ENCODE measurements at regions not wholly inside any gene's neighbourhood (a gene's known extent, or its start where the extent isn't known, plus 50 kb on each side); places are given as distances from the start of the nearest gene placed in this dataset.

DNA sequence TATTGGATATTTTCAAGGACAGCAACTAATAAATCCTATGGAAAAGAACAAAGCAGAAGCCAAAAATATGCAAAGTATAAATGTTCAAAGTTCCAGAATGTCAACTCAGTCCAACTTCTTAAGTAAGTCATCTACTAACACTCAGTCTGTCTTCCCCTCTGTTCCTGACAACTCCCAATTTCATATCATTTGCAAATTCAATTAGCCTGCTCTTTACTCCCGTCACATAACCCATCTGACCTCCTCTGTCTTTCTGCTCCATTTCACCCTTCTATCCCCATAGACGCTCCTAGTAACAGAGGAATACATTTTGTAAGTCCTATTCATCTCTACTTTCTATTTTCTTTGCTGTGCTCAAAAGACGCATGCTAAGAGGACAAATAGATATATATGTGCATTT lies 659.8 kb upstream of the MEF2C start:
- Histone ChIP-seq H2AFZ (ENCODE audit: low read depth, low read length) (no peak overlapping the region), H3K4me2 (ENCODE audit: low read length) (no peak overlapping the region)

DNA sequence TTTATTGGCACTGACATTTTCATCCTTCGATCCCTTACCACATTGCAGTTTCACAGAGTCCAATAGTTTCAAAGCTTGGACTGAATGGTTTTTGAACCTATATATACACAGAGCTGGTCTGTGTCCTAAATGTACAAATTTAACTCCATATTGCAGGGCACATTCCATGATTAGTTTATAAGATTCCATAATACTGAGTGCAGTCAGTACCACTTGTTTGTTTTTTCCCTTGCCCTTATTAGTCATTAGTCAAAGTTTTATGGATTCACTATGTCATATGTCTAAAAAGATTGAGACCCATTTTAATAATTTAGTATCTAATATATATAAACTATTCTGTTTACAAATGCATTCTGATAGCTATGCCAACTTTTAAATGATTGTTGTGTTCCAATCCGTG lies 654.8 kb upstream of the MEF2C start:
- Histone ChIP-seq H3K79me2 (replicated peaks; ENCODE audit: insufficient read depth, low read length) (no peaks in the 10 kb centered on the region), H3K4me3 (ENCODE audit: low read length) (no peak overlapping the region), H3K27me3 (ENCODE audit: insufficient read depth, low read depth, low read length) (no peaks in the 10 kb centered on the region), H3K4me2 (ENCODE audit: low read length) (no peak overlapping the region), H3K36me3 (ENCODE audit: insufficient read depth, low read length) (no peaks in the 10 kb centered on the region), H2AFZ (ENCODE audit: low read depth, low read length) (no peak overlapping the region), H3K9me3 (ENCODE audit: low read length) (no peaks in the 10 kb centered on the region), H3K9me2 (ENCODE audit: insufficient read depth, low read length) (no peaks in the 10 kb centered on the region), H4K20me1 (ENCODE audit: insufficient read depth) (no peaks in the 10 kb centered on the region), H3F3A (ENCODE audit: insufficient read depth, low read length, poor library complexity, severe bottlenecking) (no peaks in the 10 kb centered on the region), H3K9ac (ENCODE audit: low read length) (no peak overlapping the region), H3K27ac (ENCODE audit: low read length) (no peak overlapping the region)
- TF ChIP-seq MXI1 (conservative IDR thresholded peaks at IDR 0.05; ENCODE audit: poor library complexity, severe bottlenecking): no peak
- no peak for TF ChIP-seq TAF1 (IDR thresholded peaks at IDR 0.05; ENCODE audit: low read depth)
- TF ChIP-seq, protein P1, sequence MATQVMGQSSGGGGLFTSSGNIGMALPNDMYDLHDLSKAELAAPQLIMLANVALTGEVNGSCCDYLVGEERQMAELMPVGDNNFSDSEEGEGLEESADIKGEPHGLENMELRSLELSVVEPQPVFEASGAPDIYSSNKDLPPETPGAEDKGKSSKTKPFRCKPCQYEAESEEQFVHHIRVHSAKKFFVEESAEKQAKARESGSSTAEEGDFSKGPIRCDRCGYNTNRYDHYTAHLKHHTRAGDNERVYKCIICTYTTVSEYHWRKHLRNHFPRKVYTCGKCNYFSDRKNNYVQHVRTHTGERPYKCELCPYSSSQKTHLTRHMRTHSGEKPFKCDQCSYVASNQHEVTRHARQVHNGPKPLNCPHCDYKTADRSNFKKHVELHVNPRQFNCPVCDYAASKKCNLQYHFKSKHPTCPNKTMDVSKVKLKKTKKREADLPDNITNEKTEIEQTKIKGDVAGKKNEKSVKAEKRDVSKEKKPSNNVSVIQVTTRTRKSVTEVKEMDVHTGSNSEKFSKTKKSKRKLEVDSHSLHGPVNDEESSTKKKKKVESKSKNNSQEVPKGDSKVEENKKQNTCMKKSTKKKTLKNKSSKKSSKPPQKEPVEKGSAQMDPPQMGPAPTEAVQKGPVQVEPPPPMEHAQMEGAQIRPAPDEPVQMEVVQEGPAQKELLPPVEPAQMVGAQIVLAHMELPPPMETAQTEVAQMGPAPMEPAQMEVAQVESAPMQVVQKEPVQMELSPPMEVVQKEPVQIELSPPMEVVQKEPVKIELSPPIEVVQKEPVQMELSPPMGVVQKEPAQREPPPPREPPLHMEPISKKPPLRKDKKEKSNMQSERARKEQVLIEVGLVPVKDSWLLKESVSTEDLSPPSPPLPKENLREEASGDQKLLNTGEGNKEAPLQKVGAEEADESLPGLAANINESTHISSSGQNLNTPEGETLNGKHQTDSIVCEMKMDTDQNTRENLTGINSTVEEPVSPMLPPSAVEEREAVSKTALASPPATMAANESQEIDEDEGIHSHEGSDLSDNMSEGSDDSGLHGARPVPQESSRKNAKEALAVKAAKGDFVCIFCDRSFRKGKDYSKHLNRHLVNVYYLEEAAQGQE (IDR thresholded peaks at IDR 0.05; ENCODE audit: borderline replicate concordance): no peak
- no peak for TF ChIP-seq EP300 (conservative IDR thresholded peaks at IDR 0.05; ENCODE audit: poor library complexity, severe bottlenecking)
- TF ChIP-seq RAD21 (conservative IDR thresholded peaks at IDR 0.05): no peak
- TF ChIP-seq EZH2 (IDR thresholded peaks at IDR 0.05; ENCODE audit: borderline replicate concordance, insufficient read depth, low read length, poor library complexity, severe bottlenecking): no peak
- TF ChIP-seq, protein P2, sequence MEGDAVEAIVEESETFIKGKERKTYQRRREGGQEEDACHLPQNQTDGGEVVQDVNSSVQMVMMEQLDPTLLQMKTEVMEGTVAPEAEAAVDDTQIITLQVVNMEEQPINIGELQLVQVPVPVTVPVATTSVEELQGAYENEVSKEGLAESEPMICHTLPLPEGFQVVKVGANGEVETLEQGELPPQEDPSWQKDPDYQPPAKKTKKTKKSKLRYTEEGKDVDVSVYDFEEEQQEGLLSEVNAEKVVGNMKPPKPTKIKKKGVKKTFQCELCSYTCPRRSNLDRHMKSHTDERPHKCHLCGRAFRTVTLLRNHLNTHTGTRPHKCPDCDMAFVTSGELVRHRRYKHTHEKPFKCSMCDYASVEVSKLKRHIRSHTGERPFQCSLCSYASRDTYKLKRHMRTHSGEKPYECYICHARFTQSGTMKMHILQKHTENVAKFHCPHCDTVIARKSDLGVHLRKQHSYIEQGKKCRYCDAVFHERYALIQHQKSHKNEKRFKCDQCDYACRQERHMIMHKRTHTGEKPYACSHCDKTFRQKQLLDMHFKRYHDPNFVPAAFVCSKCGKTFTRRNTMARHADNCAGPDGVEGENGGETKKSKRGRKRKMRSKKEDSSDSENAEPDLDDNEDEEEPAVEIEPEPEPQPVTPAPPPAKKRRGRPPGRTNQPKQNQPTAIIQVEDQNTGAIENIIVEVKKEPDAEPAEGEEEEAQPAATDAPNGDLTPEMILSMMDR (IDR thresholded peaks at IDR 0.05; ENCODE audit: poor library complexity, severe bottlenecking): no peak
- no peak for TF ChIP-seq POLR2AphosphoS5 (IDR thresholded peaks at IDR 0.05)
- no peak for TF ChIP-seq SMC3 (conservative IDR thresholded peaks at IDR 0.05; ENCODE audit: poor library complexity)

More for the DNA sequence above, 659.8 kb upstream of the MEF2C start:
- no peaks in the 10 kb centered on the region for H3K9me2 ChIP-seq (ENCODE audit: insufficient read depth, low read length)
- no peaks in the 10 kb centered on the region for H3K27me3 ChIP-seq (ENCODE audit: insufficient read depth, low read depth, low read length)
- no peak overlapping the region for H3K9ac ChIP-seq (ENCODE audit: low read length)
- no peaks in the 10 kb centered on the region for H3F3A ChIP-seq (ENCODE audit: insufficient read depth, low read length, poor library complexity, severe bottlenecking)
- no peaks in the 10 kb centered on the region for H3K79me2 ChIP-seq (replicated peaks; ENCODE audit: insufficient read depth, low read length)
- TF ChIP-seq MXI1 (conservative IDR thresholded peaks at IDR 0.05; ENCODE audit: poor library complexity, severe bottlenecking) (no peak), EP300 (conservative IDR thresholded peaks at IDR 0.05; ENCODE audit: poor library complexity, severe bottlenecking) (no peak), SMC3 (conservative IDR thresholded peaks at IDR 0.05; ENCODE audit: poor library complexity) (no peak), EZH2 (IDR thresholded peaks at IDR 0.05; ENCODE audit: borderline replicate concordance, insufficient read depth, low read length, poor library complexity, severe bottlenecking) (no peak), RAD21 (conservative IDR thresholded peaks at IDR 0.05) (no peak)
- TF ChIP-seq, protein P2 (IDR thresholded peaks at IDR 0.05; ENCODE audit: poor library complexity, severe bottlenecking): no peak
- TF ChIP-seq, protein P1 (IDR thresholded peaks at IDR 0.05; ENCODE audit: borderline replicate concordance): no peak
- no peaks in the 10 kb centered on the region for H3K36me3 ChIP-seq (ENCODE audit: insufficient read depth, low read length)
- H3K9me3 ChIP-seq (ENCODE audit: low read length): no peaks in the 10 kb centered on the region
- H4K20me1 ChIP-seq (ENCODE audit: insufficient read depth): no peaks in the 10 kb centered on the region
- no peak overlapping the region for H3K27ac ChIP-seq (ENCODE audit: low read length)
- H3K4me3 ChIP-seq (ENCODE audit: low read length): no peak overlapping the region

Data from neural cell (in vitro differentiated cells).